ENCODE measurements at regions not wholly inside any gene's neighbourhood (a gene's known extent, or its start where the extent isn't known, plus 50 kb on each side); places are given as distances from the start of the nearest gene placed in this dataset.

DNA sequence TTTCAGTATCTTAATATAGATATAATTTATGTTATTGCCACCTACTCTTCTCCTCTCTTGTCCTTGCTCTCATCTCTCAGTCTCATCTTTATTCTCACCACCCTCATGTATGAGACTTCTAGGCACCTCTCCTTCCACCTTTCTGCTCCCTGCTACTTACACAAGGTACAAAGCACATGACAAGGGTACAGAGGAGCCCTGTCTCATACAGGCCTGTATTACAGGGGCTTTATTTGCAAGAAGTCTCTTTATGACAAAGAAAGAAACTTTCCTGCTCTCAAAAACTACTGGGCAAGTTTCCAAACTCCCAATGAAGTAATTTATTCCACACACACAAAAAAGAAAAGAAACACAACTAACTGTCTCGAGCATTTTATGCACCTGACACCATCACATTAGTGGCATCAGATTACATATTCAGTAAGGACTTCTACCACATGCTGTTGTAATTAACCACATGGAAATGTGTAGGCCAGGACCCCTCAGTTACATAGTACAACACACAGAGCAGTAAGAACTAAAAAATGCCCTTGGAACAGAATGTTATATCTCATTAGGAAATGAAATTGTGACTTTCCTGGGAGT is 253.1 kb downstream of the FZD1 start:
- TF ChIP-seq, protein P1, sequence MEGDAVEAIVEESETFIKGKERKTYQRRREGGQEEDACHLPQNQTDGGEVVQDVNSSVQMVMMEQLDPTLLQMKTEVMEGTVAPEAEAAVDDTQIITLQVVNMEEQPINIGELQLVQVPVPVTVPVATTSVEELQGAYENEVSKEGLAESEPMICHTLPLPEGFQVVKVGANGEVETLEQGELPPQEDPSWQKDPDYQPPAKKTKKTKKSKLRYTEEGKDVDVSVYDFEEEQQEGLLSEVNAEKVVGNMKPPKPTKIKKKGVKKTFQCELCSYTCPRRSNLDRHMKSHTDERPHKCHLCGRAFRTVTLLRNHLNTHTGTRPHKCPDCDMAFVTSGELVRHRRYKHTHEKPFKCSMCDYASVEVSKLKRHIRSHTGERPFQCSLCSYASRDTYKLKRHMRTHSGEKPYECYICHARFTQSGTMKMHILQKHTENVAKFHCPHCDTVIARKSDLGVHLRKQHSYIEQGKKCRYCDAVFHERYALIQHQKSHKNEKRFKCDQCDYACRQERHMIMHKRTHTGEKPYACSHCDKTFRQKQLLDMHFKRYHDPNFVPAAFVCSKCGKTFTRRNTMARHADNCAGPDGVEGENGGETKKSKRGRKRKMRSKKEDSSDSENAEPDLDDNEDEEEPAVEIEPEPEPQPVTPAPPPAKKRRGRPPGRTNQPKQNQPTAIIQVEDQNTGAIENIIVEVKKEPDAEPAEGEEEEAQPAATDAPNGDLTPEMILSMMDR (IDR thresholded peaks at IDR 0.05), result no peak
- POLR2A ChIA-PET, result no interaction called here
- Mint-ChIP-seq H3K36me3 (ENCODE audit: low read depth) (no peaks in the 10 kb centered on the region), H3K9me3 (peaks cover 4% of the 10 kb centered on the region), H3K27ac (no peak overlapping the region), H3K4me1 (ENCODE audit: low read depth) (no peaks in the 10 kb centered on the region), H3K27me3 (no peaks in the 10 kb centered on the region), H3K4me3 (no peak overlapping the region)
- H3K27me3 ChIP-seq (ENCODE audit: control insufficient read depth in 1 of 2, insufficient read depth in 2 of 2, low read length in 2 of 2), result no peaks in the 10 kb centered on the region
- H3K27ac ChIP-seq (ENCODE audit: low read depth in 1 of 2, low read length in 2 of 2), result no peak overlapping the region
- H3K9me3 ChIP-seq (ENCODE audit: control insufficient read depth in 1 of 2, insufficient read depth in 1 of 2, low read length in 2 of 2), result no peaks in the 10 kb centered on the region
- H3K4me1 ChIP-seq (ENCODE audit: insufficient read depth, low read length), result no peaks in the 10 kb centered on the region
- H3K4me3 ChIP-seq (ENCODE audit: low read length), result no peak overlapping the region
- CTCF ChIA-PET, result no interaction called here
- no peak for ATAC-seq (ENCODE audit: poor library complexity)
- DNase-seq, result no peak
- intact Hi-C loops (cut with DNase I, micrococcal nuclease), result no loop called here
- H3K36me3 ChIP-seq (ENCODE audit: insufficient read depth, low read length), result no peaks in the 10 kb centered on the region

DNA sequence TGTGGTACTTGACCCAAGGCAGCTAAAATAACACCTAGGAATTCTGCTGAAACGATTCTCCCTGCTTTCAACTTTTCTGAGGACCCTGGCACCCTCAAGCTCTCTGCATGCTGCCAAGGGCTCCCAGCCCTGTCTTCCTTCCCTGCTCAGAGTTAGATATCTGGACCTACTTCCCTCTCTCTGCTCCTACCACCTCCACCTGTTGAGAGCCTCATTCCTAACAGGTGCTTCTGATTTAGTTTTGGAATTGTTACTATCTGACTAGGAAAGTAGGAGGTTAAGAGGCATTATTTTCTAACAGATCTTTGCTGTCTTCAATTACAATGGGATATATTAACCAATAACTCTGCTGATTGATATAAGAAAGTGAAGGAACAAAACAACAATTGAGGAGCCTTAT is 253.8 kb downstream of the FZD1 start:
- TF ChIP-seq, protein P1 (IDR thresholded peaks at IDR 0.05), result no peak
- no peak for ATAC-seq (ENCODE audit: poor library complexity)

DNA sequence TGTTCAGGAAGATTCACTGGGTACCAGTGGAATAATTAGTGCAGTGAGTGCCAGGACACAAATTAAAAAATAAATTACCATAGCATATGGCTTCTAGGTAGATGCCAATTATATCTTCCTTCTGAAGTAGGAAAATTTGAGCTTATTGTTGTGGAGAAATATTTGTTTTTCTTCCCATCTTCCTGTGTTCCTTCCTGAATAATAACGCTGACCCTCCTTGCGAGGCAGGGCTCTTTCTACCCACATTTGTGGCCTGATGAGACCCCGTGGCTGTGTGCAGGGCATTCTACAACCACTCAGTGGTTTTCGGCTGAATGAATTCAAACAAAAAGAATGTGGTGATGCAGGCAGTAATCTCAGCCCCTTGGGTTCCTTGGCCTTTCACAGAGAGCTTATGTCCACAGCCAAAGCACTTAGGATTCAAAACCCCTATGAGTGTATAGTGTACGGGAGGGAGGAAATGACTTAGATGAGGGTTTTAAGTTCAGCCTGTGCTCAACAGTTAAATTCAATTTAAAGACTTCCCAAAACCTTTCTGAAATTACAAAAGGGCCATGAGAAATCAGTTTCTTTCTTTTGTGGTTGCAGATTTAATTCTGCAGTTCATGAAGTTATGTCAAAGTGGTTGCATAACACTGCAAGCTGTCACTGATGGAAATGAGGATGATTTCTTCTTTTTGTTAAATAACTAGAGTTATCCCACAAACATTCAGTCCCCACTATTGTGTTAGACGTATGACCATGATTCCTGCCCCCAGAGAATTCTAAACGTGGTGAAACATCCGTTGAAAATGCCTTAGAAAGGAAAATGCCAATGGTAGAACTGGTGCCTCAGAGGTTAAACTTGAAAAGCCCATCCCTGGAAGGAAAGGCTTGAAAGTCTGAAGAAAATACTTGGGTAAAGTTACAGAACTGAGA is 255.3 kb downstream of the FZD1 start:
- Histone ChIP-seq H3K4me1 (ENCODE audit: insufficient read depth, low read length) (no peaks in the 10 kb centered on the region), H3K36me3 (ENCODE audit: insufficient read depth, low read length) (no peaks in the 10 kb centered on the region), H3K4me3 (ENCODE audit: low read length) (no peak overlapping the region), H3K27me3 (ENCODE audit: control insufficient read depth in 1 of 2, insufficient read depth in 2 of 2, low read length in 2 of 2) (no peaks in the 10 kb centered on the region), H3K27ac (ENCODE audit: low read depth in 1 of 2, low read length in 2 of 2) (no peak overlapping the region), H3K9me3 (ENCODE audit: control insufficient read depth in 1 of 2, insufficient read depth in 1 of 2, low read length in 2 of 2) (no peaks in the 10 kb centered on the region)
- POLR2A ChIA-PET, result no interaction called here
- H3K36me3 Mint-ChIP-seq (ENCODE audit: low read depth), result no peaks in the 10 kb centered on the region
- CTCF ChIA-PET, result no interaction called here
- H3K27me3 Mint-ChIP-seq, result peaks cover 4% of the 10 kb centered on the region
- TF ChIP-seq, protein P1 (IDR thresholded peaks at IDR 0.05), result no peak
- H3K4me1 Mint-ChIP-seq (ENCODE audit: low read depth), result no peaks in the 10 kb centered on the region
- no peak for ATAC-seq (ENCODE audit: poor library complexity)
- H3K27ac Mint-ChIP-seq, result no peak overlapping the region
- no peak for DNase-seq
- H3K4me3 Mint-ChIP-seq, result no peak overlapping the region
- intact Hi-C loops (cut with DNase I, micrococcal nuclease), result no loop called here
- peaks cover 4% of the 10 kb centered on the region for H3K9me3 Mint-ChIP-seq

More for the DNA sequence above, 253.8 kb downstream of the FZD1 start:
- CTCF ChIA-PET, result no interaction called here
- H3K36me3 ChIP-seq (ENCODE audit: insufficient read depth, low read length), result no peaks in the 10 kb centered on the region
- no peak overlapping the region for H3K4me3 ChIP-seq (ENCODE audit: low read length)
- Mint-ChIP-seq H3K9me3 (peaks cover 4% of the 10 kb centered on the region), H3K36me3 (ENCODE audit: low read depth) (no peaks in the 10 kb centered on the region), H3K4me3 (no peak overlapping the region), H3K4me1 (ENCODE audit: low read depth) (no peaks in the 10 kb centered on the region), H3K27ac (no peak overlapping the region), H3K27me3 (peaks cover 3% of the 10 kb centered on the region)
- intact Hi-C loops (cut with DNase I, micrococcal nuclease), result no loop called here
- no peak overlapping the region for H3K27ac ChIP-seq (ENCODE audit: low read depth in 1 of 2, low read length in 2 of 2)
- POLR2A ChIA-PET, result no interaction called here
- H3K4me1 ChIP-seq (ENCODE audit: insufficient read depth, low read length), result no peaks in the 10 kb centered on the region
- H3K27me3 ChIP-seq (ENCODE audit: control insufficient read depth in 1 of 2, insufficient read depth in 2 of 2, low read length in 2 of 2), result no peaks in the 10 kb centered on the region
- DNase-seq, result no peak
- H3K9me3 ChIP-seq (ENCODE audit: control insufficient read depth in 1 of 2, insufficient read depth in 1 of 2, low read length in 2 of 2), result no peaks in the 10 kb centered on the region

Data from CD4-positive, alpha-beta T cell (primary cell).